Liver (tissue), 8 donors: ENCODE measurements at regions not wholly inside any gene's neighbourhood (a gene's known extent, or its start where the extent isn't known, plus 50 kb on each side); places are given as distances from the start of the nearest gene placed in this dataset.

Source experiments
- DNase-seq: peaks from one replicate; pipeline ENCODE4 v3.0.0-alpha.2; 2017; ENCODE audit warnings: low spot score
- H3K27ac ChIP-seq, 2 donors: one replicate each; pipeline ENCODE4 v1.7.0; 2013; ENCODE audit warnings: inconsistent platforms in 2 of 2, low read length in 2 of 2, control low read depth in 1 of 2, low read depth in 1 of 2, mild to moderate bottlenecking in 1 of 2
- H3K27me3 ChIP-seq, 4 donors: one replicate each; pipeline versions ENCODE4 v1.6.1 to v1.7.0; 2013; ENCODE audit warnings: low read length in 3 of 4, inconsistent platforms in 1 of 4, mild to moderate bottlenecking in 1 of 4, moderate library complexity in 1 of 4; ENCODE audit not compliant: control insufficient read depth in 4 of 4, insufficient read depth in 4 of 4
- H3K36me3 ChIP-seq, 4 donors: one replicate each; pipeline versions ENCODE4 v1.6.1 to v1.7.0; 2013; ENCODE audit warnings: low read length in 3 of 4, mild to moderate bottlenecking in 3 of 4, low read depth in 1 of 4, moderate library complexity in 1 of 4; ENCODE audit not compliant: control insufficient read depth in 4 of 4, insufficient read depth in 3 of 4
- H3K4me1 ChIP-seq, 4 donors: one replicate each; pipeline versions ENCODE4 v1.6.1 to v1.7.0; 2013; ENCODE audit warnings: low read length in 3 of 4, mild to moderate bottlenecking in 3 of 4, moderate library complexity in 1 of 4; ENCODE audit not compliant: control insufficient read depth in 4 of 4, insufficient read depth in 4 of 4
- H3K4me3 ChIP-seq, 3 donors: one replicate each; pipeline versions ENCODE4 v1.6.1 to v1.7.0; 2013; ENCODE audit warnings: low read length in 3 of 3, control low read depth in 1 of 3, low read depth in 1 of 3, mild to moderate bottlenecking in 1 of 3
- H3K9ac ChIP-seq, 2 donors: one replicate each; pipeline ENCODE4 v1.7.0; 2013; ENCODE audit warnings: low read length in 2 of 2, mild to moderate bottlenecking in 2 of 2, moderate library complexity in 2 of 2, control low read depth in 1 of 2, low read depth in 1 of 2
- H3K9me3 ChIP-seq, 4 donors: one replicate each; pipeline versions ENCODE4 v1.6.1 to v1.7.0; 2013; ENCODE audit warnings: low read length in 3 of 4; ENCODE audit not compliant: control insufficient read depth in 4 of 4
- EGR1 ChIP-seq, 2 donors: IDR thresholded peaks; 2 replicates each; pipeline ENCODE4 v1.6.1; 2016 to 2018; ENCODE audit warnings: antibody characterized with exemption in 2 of 2, low read depth in 2 of 2
- FOXA1 ChIP-seq: IDR thresholded peaks from 2 replicates; pipeline ENCODE4 v1.6.1; 2016; ENCODE audit warnings: antibody characterized with exemption
- HNF4A ChIP-seq, 2 donors: conservative IDR thresholded peaks; 2 replicates each; pipeline ENCODE4 v1.6.1; 2016; ENCODE audit warnings: antibody characterized with exemption in 2 of 2, mild to moderate bottlenecking in 2 of 2
- JUND ChIP-seq, 2 donors: IDR thresholded peaks; 2 replicates each; pipeline ENCODE4 v1.6.1; 2016; ENCODE audit warnings: antibody characterized with exemption in 2 of 2
- SP1 ChIP-seq: IDR thresholded peaks from 2 replicates; pipeline ENCODE4 v1.6.1; 2018; ENCODE audit warnings: antibody characterized with exemption, mild to moderate bottlenecking
- TAF1 ChIP-seq: conservative IDR thresholded peaks from 2 replicates; pipeline ENCODE4 v1.6.1; 2016; ENCODE audit warnings: antibody characterized with exemption, mild to moderate bottlenecking
- WGBS: extraction: QIAGEN DNeasy Blood & Tissue Kit; methylation state at CpG from one replicate; pipeline ENCODE4 v1.1.7; 2013; 5-methylcytosine and 5-hydroxymethylcytosine counted together
- TF ChIP-seq, protein P1 (sequence below): fragments of 150-350 bp; IDR thresholded peaks from 2 replicates; pipeline ENCODE4 v1.5.1; 2017; ENCODE audit warnings: improper control_type of control experiment, low read depth, low read length; ENCODE audit not compliant: missing input control
- TF ChIP-seq, protein P2 (sequence below): IDR thresholded peaks from 2 replicates; pipeline ENCODE4 v1.6.1; 2016; ENCODE audit warnings: antibody characterized with exemption, mild to moderate bottlenecking
- donor health status: healthy.
- donor health status: healthy.
- donor health status: healthy.
- donor health status: healthy.
- donor health status: healthy.

DNA sequence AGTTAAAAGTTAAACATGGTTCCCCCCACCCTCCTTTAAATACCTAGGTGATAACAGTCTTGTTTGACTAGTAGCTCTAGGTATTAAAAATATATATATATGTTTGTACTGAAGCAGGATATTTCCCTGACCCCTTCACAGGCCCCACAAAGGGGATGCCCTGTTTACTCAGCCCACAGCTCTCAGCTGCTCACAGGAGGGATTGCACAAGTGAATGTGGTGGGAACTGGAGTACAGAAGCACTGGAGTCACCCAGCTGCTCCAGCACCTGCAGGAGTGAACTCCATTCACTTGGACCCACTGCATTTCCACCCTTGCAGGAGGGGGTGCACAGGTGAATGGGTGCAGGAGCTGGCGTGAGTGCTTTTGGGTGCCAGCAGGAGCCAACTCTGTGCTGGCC, 99.3 kb upstream of the TLR3 start (continued):
- TF ChIP-seq FOXA1: no peak

DNA sequence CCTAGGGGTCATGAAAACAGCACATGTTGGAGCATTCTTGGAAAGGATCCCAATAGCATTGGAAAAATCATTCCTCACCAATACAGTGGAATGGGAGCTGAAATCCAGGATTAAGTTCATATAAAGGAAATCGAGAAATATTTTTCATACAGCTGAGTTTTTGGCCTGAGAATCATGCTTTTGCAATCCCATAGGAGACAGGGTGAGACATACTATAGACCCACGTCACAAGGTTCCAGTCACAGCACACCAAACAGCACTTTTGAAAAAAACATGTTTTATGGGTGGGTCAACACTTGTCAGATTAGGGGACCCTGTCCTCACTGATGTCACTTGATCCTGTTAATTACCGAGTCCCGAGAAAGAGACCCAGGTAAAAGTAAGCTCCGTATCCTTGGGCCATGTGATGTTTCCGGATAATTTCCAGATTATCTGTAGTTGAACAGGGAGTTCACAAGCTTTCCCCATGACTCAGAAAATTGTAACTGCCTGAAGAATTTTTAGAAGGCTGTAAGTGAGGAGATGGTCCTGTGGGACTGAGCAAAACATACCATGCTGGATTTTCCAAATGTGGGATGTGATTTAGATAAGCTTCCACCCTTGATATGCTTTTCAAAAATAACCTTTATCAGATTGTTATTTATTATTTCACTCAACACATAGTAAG, 80.9 kb upstream of the TLR3 start:
- Histone ChIP-seq H3K4me3 (no peak overlapping the region), H3K27me3 (no peaks in the 10 kb centered on the region), H3K9ac (no peak overlapping the region), H3K4me1 (no peaks in the 10 kb centered on the region), H3K27ac (no peak overlapping the region), H3K9me3 (no peaks in the 10 kb centered on the region), H3K36me3 (no peaks in the 10 kb centered on the region)
- DNase-seq: no peak
- TF ChIP-seq TAF1 (no peak), SP1 (no peak), EGR1 (IDR thresholded peaks at IDR 0.05; ENCODE audit: low read depth in 2 of 2) (no peak), JUND (IDR thresholded peaks at IDR 0.05) (no peak), HNF4A (conservative IDR thresholded peaks at IDR 0.05) (no peak)
- WGBS: 95% methylated on average over 6 of the region's 6 CpGs

DNA sequence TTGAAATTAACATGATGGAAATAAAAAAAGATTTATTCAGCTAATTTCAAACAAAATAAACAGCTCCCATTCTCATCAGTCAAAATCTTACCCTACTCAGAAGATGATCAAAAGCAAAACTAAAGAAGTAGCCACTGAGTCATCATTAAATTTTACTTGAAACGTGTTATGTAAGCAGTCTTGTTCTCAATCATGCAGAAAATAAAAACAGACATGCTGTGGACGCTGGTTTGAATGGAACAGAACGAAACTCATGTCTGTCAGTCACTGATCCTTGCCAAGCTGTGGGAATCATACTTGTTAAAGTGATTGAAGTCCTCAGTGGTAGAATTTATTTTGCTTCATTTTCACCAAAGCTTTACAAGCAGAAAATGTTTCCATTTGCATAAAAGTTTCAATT, 77.2 kb upstream of the TLR3 start:
- DNase-seq: no peak
- no peaks in the 10 kb centered on the region for H3K27me3 ChIP-seq
- no peaks in the 10 kb centered on the region for H3K36me3 ChIP-seq
- no peak overlapping the region for H3K9ac ChIP-seq
- no peaks in the 10 kb centered on the region for H3K4me1 ChIP-seq
- H3K4me3 ChIP-seq: no peak overlapping the region
- 81% methylated on average over 3 of the region's 3 CpGs for WGBS
- no peaks in the 10 kb centered on the region for H3K9me3 ChIP-seq
- TF ChIP-seq TAF1: no peak
- H3K27ac ChIP-seq: no peak overlapping the region

DNA sequence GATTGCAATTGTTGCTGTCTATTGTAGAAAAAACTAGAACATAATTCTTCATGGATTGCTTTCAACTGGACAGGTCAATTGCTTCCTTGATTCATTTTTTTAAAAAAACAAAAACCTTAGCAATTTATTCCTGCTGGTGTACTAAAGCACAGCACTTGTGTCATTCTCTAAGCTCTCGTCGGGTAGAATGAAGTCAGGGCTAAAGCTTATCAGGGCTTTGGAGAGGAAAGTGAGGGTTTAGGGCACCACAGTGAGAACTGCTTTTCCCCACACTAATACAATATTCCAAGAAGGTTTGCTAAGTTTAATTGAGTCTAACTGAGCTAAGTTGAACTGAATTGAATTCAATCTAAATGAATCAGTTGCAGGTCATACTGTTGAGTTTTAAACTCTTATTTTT, 76.4 kb upstream of the TLR3 start:
- Histone ChIP-seq H3K9me3 (no peaks in the 10 kb centered on the region), H3K36me3 (no peaks in the 10 kb centered on the region), H3K27ac (no peak overlapping the region), H3K9ac (no peak overlapping the region), H3K27me3 (no peaks in the 10 kb centered on the region), H3K4me3 (no peak overlapping the region), H3K4me1 (no peaks in the 10 kb centered on the region)
- WGBS: 74% methylated on average over 2 of the region's 2 CpGs
- TF ChIP-seq, protein P1, sequence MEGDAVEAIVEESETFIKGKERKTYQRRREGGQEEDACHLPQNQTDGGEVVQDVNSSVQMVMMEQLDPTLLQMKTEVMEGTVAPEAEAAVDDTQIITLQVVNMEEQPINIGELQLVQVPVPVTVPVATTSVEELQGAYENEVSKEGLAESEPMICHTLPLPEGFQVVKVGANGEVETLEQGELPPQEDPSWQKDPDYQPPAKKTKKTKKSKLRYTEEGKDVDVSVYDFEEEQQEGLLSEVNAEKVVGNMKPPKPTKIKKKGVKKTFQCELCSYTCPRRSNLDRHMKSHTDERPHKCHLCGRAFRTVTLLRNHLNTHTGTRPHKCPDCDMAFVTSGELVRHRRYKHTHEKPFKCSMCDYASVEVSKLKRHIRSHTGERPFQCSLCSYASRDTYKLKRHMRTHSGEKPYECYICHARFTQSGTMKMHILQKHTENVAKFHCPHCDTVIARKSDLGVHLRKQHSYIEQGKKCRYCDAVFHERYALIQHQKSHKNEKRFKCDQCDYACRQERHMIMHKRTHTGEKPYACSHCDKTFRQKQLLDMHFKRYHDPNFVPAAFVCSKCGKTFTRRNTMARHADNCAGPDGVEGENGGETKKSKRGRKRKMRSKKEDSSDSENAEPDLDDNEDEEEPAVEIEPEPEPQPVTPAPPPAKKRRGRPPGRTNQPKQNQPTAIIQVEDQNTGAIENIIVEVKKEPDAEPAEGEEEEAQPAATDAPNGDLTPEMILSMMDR: no peak
- no peak for TF ChIP-seq TAF1
- DNase-seq: no peak

DNA sequence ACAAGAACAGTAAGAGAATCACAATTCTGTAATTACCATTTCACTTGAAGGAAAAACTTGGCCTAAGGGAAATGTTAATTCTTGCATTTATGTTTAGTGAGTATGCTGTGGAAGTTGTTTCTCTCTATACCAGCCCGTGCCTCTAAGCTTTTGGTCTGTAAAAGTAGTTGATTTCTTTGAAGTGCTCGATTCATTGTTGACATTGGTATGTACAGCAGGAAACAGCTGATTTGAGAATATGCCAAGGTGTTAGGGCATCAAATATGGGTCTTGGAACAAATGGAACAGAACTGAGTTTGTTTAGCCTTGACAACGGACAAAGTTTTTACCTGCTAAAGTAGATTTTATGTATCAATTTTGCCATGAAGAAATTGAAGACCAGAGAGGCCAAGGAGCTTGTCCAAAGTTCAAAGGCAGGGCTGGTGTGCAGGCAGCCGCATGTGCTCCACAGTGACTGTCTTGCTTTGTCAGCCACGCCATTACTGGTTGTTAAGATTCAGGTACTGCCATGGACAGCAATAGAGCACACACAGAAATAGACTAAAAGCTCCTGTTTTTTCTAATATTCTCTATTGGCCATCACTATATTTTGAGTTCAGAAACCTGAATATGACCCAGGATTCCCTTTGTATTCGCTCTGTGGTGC, 75.5 kb upstream of the TLR3 start:
- TF ChIP-seq, protein P2, sequence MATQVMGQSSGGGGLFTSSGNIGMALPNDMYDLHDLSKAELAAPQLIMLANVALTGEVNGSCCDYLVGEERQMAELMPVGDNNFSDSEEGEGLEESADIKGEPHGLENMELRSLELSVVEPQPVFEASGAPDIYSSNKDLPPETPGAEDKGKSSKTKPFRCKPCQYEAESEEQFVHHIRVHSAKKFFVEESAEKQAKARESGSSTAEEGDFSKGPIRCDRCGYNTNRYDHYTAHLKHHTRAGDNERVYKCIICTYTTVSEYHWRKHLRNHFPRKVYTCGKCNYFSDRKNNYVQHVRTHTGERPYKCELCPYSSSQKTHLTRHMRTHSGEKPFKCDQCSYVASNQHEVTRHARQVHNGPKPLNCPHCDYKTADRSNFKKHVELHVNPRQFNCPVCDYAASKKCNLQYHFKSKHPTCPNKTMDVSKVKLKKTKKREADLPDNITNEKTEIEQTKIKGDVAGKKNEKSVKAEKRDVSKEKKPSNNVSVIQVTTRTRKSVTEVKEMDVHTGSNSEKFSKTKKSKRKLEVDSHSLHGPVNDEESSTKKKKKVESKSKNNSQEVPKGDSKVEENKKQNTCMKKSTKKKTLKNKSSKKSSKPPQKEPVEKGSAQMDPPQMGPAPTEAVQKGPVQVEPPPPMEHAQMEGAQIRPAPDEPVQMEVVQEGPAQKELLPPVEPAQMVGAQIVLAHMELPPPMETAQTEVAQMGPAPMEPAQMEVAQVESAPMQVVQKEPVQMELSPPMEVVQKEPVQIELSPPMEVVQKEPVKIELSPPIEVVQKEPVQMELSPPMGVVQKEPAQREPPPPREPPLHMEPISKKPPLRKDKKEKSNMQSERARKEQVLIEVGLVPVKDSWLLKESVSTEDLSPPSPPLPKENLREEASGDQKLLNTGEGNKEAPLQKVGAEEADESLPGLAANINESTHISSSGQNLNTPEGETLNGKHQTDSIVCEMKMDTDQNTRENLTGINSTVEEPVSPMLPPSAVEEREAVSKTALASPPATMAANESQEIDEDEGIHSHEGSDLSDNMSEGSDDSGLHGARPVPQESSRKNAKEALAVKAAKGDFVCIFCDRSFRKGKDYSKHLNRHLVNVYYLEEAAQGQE: no peak
- Histone ChIP-seq H3K4me3 (no peak overlapping the region), H3K4me1 (no peaks in the 10 kb centered on the region), H3K9me3 (no peaks in the 10 kb centered on the region), H3K27me3 (no peaks in the 10 kb centered on the region), H3K36me3 (no peaks in the 10 kb centered on the region), H3K9ac (no peak overlapping the region), H3K27ac (no peak overlapping the region)
- 77% methylated on average over 6 of the region's 6 CpGs for WGBS
- DNase-seq: no peak
